ENCODE measurements at regions not wholly inside any gene's neighbourhood (a gene's known extent, or its start where the extent isn't known, plus 50 kb on each side); places are given as distances from the start of the nearest gene placed in this dataset.

DNA sequence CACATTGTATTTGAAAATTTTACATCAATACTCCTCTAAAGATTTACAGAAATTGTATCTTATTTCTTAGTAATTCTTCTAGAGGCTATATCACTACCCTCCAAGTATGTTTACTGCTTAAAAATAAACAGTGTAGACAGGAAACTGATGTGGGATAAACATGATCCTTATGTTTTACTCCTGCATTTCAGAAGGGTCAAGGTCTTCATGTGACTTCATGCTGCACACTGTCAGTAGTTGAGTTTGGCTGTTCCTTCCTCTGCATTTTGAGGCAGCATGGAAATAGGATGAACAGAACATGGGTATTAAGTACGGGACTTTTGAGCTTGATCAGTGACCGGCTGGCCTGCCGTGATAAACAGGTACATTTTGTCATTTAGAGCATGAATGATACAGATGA, 179.2 kb upstream of the FERMT1 start:
- TF ChIP-seq, protein P1, sequence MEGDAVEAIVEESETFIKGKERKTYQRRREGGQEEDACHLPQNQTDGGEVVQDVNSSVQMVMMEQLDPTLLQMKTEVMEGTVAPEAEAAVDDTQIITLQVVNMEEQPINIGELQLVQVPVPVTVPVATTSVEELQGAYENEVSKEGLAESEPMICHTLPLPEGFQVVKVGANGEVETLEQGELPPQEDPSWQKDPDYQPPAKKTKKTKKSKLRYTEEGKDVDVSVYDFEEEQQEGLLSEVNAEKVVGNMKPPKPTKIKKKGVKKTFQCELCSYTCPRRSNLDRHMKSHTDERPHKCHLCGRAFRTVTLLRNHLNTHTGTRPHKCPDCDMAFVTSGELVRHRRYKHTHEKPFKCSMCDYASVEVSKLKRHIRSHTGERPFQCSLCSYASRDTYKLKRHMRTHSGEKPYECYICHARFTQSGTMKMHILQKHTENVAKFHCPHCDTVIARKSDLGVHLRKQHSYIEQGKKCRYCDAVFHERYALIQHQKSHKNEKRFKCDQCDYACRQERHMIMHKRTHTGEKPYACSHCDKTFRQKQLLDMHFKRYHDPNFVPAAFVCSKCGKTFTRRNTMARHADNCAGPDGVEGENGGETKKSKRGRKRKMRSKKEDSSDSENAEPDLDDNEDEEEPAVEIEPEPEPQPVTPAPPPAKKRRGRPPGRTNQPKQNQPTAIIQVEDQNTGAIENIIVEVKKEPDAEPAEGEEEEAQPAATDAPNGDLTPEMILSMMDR (IDR thresholded peaks at IDR 0.05), result no peak
- no peaks in the 10 kb centered on the region for H3K4me1 ChIP-seq
- H3K27me3 ChIP-seq, result no peaks in the 10 kb centered on the region
- intact Hi-C loops (cut with DNase I), result no loop called here
- no peaks in the 10 kb centered on the region for H3K36me3 ChIP-seq
- DNase-seq (peak in 2 of 4 donors; percentile 63 to 79), ATAC-seq (no peak)
- H3K27ac ChIP-seq, result no peak overlapping the region
- H3K4me3 ChIP-seq, result no peak overlapping the region
- H3K9me3 ChIP-seq, result peaks cover 0 to 5% of the 10 kb centered on the region in 2 donors

DNA sequence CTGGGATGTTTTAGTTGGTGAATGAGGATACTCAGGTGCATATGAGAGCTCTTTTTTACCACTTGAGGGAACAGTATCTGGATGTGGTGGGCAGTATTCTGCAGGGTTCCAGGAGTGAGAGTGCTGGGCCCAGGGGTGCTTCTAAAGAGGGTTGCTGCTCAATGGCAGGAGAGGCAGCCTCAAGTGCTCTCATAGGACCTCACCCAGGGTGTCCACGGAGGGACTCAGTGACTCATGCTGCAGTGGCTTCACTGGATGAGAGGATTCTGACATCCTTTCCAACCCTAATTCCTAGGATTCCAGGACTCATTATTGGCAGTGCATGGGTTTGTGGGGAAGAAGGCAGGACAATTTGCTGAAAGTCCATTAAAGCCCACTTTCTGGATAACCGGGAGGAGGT, 176.6 kb upstream of the FERMT1 start:
- H3K36me3 ChIP-seq, result no peaks in the 10 kb centered on the region
- TF ChIP-seq, protein P1 (IDR thresholded peaks at IDR 0.05), result no peak
- DNase-seq (peak in 1 of 4 donors; percentile 74), ATAC-seq (peak; percentile 97)
- H3K4me1 ChIP-seq, result no peaks in the 10 kb centered on the region
- H3K27me3 ChIP-seq, result no peaks in the 10 kb centered on the region
- peaks cover 0 to 5% of the 10 kb centered on the region in 2 donors for H3K9me3 ChIP-seq
- H3K4me3 ChIP-seq, result no peak overlapping the region
- intact Hi-C loops (cut with DNase I), result no loop called here
- no peak overlapping the region for H3K27ac ChIP-seq

DNA sequence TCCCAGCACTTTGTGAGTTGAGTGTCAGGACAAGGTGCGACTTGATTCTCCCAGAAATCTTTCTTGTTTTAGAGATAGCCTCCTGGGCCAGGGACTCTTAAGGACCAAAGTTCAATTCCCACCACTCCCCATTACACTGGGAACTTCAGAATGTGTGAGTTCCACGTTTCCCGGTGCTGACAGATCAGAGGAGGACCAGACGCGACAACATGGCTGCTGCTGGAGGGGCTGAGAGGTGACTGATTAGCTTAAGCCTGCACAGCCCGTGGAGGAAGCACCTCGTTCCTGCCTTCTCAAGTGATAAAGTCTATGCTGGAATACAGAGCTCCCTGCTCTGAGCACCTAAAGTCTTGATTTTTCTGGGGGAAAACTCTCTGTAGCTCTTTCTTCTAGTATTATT, 175.2 kb upstream of the FERMT1 start:
- DNase-seq (no peak), ATAC-seq (no peak)
- Histone ChIP-seq H3K27ac (no peak overlapping the region), H3K9me3 (peaks cover 0 to 4% of the 10 kb centered on the region in 2 donors), H3K4me3 (no peak overlapping the region), H3K36me3 (no peaks in the 10 kb centered on the region), H3K27me3 (no peaks in the 10 kb centered on the region), H3K4me1 (no peaks in the 10 kb centered on the region)
- intact Hi-C loops (cut with DNase I), result no loop called here
- TF ChIP-seq, protein P1 (IDR thresholded peaks at IDR 0.05), result no peak

DNA sequence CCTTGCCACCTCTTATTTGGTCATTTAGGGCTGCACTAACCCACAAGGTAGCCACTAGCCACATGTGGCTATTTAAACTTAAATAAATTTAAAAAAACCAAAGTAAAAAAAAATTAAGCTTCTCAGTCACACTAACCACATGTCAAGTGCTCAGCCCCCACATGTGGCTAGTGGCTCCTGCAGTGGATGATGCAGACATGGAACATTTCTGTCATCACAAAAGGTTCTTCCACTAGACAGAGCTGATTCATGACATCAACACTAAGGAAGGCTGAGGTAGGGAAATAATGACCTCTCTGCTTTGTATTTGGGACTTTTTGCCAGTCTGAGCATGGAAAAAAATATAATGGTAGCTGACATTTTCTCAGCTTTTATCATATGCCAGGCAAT, 173.0 kb upstream of the FERMT1 start:
- H3K27ac ChIP-seq, result no peak overlapping the region
- no peak for DNase-seq
- no peak for ATAC-seq
- no peak overlapping the region for H3K4me3 ChIP-seq
- H3K9me3 ChIP-seq, result no peaks in the 10 kb centered on the region
- H3K4me1 ChIP-seq, result no peaks in the 10 kb centered on the region
- H3K27me3 ChIP-seq, result no peaks in the 10 kb centered on the region
- intact Hi-C loops (cut with DNase I), result no loop called here
- TF ChIP-seq, protein P1 (IDR thresholded peaks at IDR 0.05), result no peak
- H3K36me3 ChIP-seq, result no peaks in the 10 kb centered on the region

DNA sequence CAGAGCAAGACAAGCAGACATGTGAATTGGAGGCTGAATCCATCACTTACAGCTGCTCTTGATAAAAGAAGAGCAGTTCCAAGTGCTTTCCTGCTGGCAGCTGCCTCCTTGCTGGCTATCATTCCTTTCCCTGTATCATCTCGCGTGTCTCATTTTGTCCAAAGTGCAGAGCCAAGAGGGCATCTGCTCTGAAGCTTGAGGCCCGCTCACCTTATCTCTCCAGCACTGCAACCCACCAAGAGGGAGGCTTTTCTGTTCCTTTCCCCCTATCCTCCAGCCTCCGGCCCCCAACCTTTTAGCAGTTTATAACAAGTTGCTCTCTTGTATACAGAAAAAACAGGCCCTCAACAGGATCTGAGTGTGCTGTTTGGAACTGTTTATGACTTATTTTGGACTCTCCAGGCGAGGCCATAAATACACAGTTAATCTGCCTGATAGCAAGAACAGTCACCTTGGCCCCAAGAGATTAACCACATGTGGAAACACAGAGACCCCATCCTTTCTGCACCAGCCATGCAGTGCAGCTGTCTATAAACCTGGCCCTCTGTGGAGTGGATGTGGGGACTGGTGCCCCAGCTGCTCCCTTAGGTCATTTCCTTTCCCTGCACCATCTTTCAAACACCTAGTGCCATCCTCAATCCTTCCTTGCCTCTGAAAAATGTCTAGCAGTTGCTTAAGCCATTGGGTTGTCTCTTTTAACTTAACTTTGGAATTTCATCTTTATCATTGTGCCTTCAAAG, 172.5 kb upstream of the FERMT1 start:
- H3K4me1 ChIP-seq, result no peaks in the 10 kb centered on the region
- no peak for ATAC-seq
- H3K36me3 ChIP-seq, result no peaks in the 10 kb centered on the region
- H3K27ac ChIP-seq, result no peak overlapping the region
- H3K4me3 ChIP-seq, result no peak overlapping the region
- TF ChIP-seq, protein P1 (IDR thresholded peaks at IDR 0.05), result no peak
- no peaks in the 10 kb centered on the region for H3K27me3 ChIP-seq
- intact Hi-C loops (cut with DNase I), result no loop called here
- peak in 2 of 4 donors; percentile 43 to 44 for DNase-seq
- no peaks in the 10 kb centered on the region for H3K9me3 ChIP-seq

Data from left lung (tissue), 4 donors.